HG03097 (cell line): ENCODE measurements at regions not wholly inside any gene's neighbourhood (a gene's known extent, or its start where the extent isn't known, plus 50 kb on each side); places are given as distances from the start of the nearest gene placed in this dataset.
"Not testable (repeated sequence)": the region's sequence is repeated elsewhere in the genome, so short reads cannot be mapped to it uniquely, and the experiment has no call there.

Experiments
- ATAC-seq: cut with Tn5 transposase; IDR thresholded peaks from one replicate; pipeline ENCODE4 v1.9.1; 2021; ENCODE audit not compliant: unreplicated experiment, low FRiP score

GRCh38 chr12:72839696-72840095 is 567.5 kb downstream of the TRHDE start:
- no peak for ATAC-seq

GRCh38 chr12:72863671-72864070 is 591.5 kb downstream of the TRHDE start:
- ATAC-seq, result no peak

GRCh38 chr12:72865921-72866320 is 593.8 kb downstream of the TRHDE start:
- ATAC-seq, result no peak

- no peak for ATAC-seq
Observed at GRCh38 chr12:72869024-72869423, 596.9 kb downstream of the TRHDE start.

GRCh38 chr12:72872238-72872887 is 600.2 kb downstream of the TRHDE start:
- ATAC-seq, result no peak

- no peak for ATAC-seq
Observed at GRCh38 chr12:72872996-72873395, 600.8 kb downstream of the TRHDE start.

GRCh38 chr12:72876092-72876491 is 603.9 kb downstream of the TRHDE start:
- ATAC-seq, result no peak

GRCh38 chr12:72888693-72889092 is 616.5 kb downstream of the TRHDE start:
- ATAC-seq, result no peak

- ATAC-seq, result no peak
Observed at GRCh38 chr12:72889791-72890190, 617.6 kb downstream of the TRHDE start.

GRCh38 chr12:72901685-72902084 is 629.5 kb downstream of the TRHDE start:
- ATAC-seq, result no peak

- ATAC-seq, result no peak
Observed at GRCh38 chr12:72925716-72926115, 653.5 kb downstream of the TRHDE start.

GRCh38 chr12:72931838-72932237 is 659.7 kb downstream of the TRHDE start:
- ATAC-seq, result not testable (repeated sequence)

- ATAC-seq, result no peak
Observed at GRCh38 chr12:72937486-72937885, 665.3 kb downstream of the TRHDE start.

GRCh38 chr12:72957454-72957853 is 685.3 kb downstream of the TRHDE start:
- no peak for ATAC-seq

GRCh38 chr12:72966684-72967083 is 694.5 kb downstream of the TRHDE start:
- ATAC-seq, result no peak

GRCh38 chr12:72974954-72975555 is 702.9 kb downstream of the TRHDE start:
- ATAC-seq, result no peak

GRCh38 chr12:72978999-72979398 is 706.8 kb downstream of the TRHDE start:
- ATAC-seq, result no peak

GRCh38 chr12:72982356-72982755 is 710.2 kb downstream of the TRHDE start:
- ATAC-seq, result no peak

GRCh38 chr12:72986963-72987362 is 714.8 kb downstream of the TRHDE start:
- no peak for ATAC-seq

GRCh38 chr12:72989458-72989947 is 717.3 kb downstream of the TRHDE start:
- ATAC-seq, result no peak

GRCh38 chr12:72995029-72995428 is 722.9 kb downstream of the TRHDE start:
- ATAC-seq, result not testable (repeated sequence)

- ATAC-seq, result no peak
Observed at GRCh38 chr12:72995616-72996015, 723.4 kb downstream of the TRHDE start.
